ENCODE measurements at regions not wholly inside any gene's neighbourhood (a gene's known extent, or its start where the extent isn't known, plus 50 kb on each side); places are given as distances from the start of the nearest gene placed in this dataset.

DNA sequence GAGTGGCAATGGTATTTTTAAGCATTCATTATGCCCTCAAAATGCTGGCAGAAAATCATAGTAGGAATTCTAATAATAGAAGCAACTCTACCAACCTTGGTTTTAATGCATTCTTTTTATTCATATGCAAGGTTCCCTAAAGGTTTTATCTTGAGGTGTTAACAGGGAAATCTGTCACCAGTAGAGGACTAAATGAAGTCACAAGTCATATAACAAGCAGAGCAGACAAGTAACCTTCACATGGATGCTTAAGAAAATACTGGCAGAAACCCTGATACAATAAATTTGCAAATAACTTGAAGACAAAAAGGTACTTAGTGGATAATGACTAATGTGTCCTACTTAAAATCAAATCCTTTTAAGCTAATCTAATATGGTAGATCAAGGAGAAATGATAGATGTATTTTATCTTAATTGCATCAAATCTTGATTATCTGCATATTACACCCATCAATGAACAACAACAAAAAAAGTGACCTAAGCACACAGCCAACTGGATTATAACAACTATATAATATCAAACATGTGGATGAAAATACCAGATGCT is 73.3 kb downstream of the RFC3 start:
- ATAC-seq = no peak

GRCh38 chr13:33893559-33893958 is 75.6 kb downstream of the RFC3 start:
- ATAC-seq = no peak

GRCh38 chr13:33904431-33904830 is 86.5 kb downstream of the RFC3 start:
- no peak for ATAC-seq

- no peak for ATAC-seq
Observed at GRCh38 chr13:33908116-33908515, 90.2 kb downstream of the RFC3 start.

DNA sequence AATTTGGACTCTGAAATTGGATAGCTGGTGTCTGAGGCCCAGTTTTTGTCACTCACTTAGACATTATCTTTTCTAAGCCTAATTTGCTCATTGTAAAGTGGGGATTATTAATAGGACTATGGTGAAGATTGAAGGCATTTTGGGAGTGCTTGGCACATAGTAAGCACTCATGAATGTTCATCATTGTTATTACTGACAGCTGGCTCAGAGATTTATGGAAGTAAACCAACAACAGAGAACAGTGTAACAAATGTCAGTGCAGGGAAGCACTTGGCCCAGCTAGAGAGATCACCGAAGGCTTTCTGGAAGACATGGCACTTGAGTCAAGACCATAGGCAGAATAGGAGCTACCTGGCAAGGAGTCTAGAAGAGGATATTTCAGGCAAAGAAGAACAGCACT is 92.3 kb downstream of the RFC3 start:
- no peak for ATAC-seq

DNA sequence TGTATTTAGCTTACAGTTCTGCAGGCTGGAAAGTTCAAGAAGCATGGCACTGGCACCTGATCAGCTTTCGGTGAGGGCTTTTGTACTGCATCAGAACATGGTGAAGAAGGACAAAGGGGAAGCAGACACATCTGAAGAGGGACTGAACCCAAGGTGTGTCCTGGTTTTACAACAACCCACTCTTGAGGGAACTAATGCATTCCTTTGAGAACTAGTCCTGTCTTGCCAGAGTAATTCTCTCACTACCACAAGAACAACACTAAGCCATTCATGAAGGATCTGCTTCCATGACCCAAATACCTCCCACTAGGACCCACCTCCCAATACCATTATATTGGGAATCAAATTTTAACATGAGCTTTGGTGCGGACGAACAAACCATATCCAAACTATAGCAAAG is 93.6 kb downstream of the RFC3 start:
- no peak for ATAC-seq

DNA sequence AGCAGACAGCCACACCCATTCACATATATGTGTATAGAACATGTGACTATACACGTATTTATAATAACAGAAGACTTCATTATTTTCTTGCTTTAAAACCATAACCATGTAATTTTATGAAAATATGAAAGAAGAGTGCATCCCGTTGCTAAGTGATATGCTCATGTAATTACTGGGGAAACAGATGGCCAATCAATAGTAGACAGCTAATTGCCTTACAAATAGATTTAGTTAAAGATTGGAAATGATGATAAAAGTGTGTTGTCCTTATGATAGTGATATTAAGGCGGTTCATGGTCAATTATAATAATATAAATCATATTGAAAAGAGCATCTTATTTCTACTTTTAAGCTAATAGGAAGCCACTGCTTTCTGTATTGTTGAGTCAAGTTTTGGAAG is 95.9 kb downstream of the RFC3 start:
- no peak for ATAC-seq

- ATAC-seq = no peak
Observed at GRCh38 chr13:33917190-33917589, 99.2 kb downstream of the RFC3 start.

GRCh38 chr13:33918199-33918932 is 100.4 kb downstream of the RFC3 start:
- no peak for ATAC-seq

DNA sequence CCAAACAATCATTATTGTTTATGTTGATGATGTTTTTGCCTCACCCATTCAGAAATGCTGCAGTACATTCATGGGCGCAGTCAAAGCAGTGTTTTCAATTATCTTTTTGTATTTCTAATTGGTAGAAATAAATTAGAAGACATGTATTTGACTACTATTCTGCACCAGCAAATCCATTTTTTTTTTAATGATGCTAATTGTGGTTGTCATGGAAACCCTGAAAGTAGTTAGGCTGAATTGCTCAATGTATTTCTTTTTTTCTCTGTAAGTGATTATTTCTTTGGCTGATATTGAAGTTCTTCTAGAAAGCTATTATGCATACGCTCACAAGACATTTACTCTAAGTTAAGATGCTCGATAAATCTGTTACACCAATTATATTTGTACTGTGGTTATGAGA is 101.2 kb downstream of the RFC3 start:
- no peak for ATAC-seq

- no peak for ATAC-seq
Observed at GRCh38 chr13:33925563-33925962, 107.6 kb downstream of the RFC3 start.

DNA sequence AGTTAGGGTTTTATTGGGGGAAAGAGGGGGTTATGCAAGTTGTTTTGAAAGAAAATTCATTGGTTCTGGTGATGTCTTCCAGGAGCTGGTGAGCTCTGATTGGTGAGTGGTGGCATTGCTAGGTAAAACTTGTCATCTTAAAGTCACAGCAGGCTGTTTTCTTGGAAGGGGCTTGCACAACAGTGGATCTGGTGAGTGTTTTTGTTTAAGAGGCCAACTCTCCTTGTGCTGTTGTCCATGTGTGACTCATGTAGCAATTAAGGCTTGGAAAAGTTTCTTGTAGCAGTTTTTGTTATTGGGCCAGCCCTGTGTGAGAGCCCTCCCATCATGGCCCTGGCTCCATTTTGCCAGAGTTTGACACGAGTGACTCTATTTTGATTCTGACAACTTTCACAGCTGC is 109.4 kb downstream of the RFC3 start:
- ATAC-seq = no peak

- ATAC-seq = no peak
Observed at GRCh38 chr13:33931397-33932311, 113.7 kb downstream of the RFC3 start.

GRCh38 chr13:33932769-33933406 is 114.9 kb downstream of the RFC3 start:
- no peak for ATAC-seq

- ATAC-seq = no peak
Observed at GRCh38 chr13:33933810-33934209, 115.9 kb downstream of the RFC3 start.

GRCh38 chr13:33934343-33934742 is 116.4 kb downstream of the RFC3 start:
- ATAC-seq = no peak

DNA sequence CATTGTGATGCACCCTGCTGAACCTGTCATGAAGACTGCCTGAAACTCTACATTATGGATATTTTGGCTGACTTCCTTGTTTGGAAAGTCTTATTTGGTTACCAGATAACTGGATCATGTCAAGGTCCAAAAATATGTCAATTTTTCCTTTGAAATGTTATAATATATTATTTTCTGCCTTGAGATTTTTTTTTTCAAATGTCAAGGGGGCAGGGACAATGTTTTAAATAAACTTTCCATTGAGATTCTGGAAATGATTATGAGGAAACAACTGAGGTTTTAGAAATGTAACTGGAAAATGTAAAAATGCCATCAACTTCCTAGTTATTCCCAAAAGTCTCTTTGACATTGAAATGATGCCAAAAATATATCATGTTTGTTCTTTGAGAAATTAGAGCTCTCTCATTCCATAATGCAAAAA is 117.0 kb downstream of the RFC3 start:
- ATAC-seq = no peak

- ATAC-seq = no peak
Observed at GRCh38 chr13:33935969-33936368, 118.0 kb downstream of the RFC3 start.

DNA sequence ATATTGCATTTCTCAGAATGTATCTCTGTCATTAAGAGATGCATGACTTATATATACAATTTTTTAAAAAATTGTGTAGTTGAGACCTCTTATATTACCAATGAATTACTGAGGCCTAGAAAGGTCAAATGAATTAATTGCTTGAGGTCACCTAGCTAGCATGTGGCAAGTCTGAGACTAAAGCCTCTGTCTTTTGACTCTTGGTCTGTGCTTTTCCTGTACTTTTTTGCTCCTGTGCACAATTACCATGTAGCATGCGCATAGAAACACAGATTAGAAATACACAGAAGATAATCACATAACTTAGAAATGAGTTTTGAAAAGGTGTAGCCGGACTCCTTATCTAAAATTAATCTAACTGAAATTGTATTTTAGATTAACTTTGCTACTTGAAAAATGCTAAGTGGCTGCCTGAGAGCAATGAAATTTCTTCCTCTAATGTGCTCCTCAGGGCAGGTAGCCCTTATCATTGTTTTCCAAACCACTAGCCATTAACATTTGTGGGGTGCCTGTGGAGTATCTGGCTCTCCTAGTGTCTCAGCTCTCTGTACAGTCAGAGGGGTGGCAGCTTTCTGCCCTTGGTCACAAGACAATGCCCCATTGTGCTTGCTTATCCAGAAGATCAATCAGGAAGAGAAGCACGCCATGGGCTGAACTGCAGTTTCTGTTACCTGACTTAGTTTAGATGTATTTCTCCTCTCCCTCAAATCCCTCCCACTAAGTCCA is 119.6 kb downstream of the RFC3 start:
- no peak for ATAC-seq

DNA sequence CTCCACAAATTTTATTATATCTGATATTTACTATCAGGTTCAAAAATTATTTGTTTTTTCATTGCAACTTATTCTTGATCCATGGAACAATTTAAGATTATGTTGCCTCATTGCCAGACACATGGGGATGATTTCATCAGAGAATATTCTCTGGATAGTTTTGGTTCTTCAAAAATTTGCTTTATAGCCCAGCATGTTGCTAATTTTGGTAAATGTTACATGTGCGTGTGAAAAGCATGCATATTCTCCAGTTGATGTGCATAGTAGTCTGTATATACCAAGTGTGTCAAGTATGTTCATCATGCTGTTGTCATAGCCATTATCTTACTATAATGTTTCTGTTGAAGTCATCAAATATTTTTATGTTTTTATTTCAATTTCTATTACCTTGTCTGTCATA is 122.3 kb downstream of the RFC3 start:
- no peak for ATAC-seq

GRCh38 chr13:33940898-33941297 is 122.9 kb downstream of the RFC3 start:
- no peak for ATAC-seq

GRCh38 chr13:33945477-33945876 is 127.5 kb downstream of the RFC3 start:
- ATAC-seq = no peak

DNA sequence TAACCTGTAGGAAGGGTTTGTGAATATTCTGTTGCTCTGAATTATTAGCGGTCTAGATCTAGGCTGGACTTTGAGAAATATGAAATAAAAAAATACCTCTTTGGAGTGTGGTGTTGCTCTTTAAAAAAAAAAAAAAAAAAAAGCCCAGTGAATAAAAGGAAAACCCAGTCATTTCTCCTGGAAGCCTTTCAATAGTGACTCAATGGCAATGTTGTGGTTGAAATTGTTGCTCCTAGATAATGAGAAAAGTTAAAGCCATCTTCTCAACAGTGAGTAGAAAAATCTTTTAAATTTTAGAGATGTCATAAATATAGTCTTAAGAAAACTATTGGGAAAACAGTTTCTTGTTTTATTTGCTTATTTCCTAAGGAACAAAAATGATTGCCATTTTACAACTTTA is 135.3 kb downstream of the RFC3 start:
- no peak for ATAC-seq

Measured in activated CD4-positive, CD25-positive, alpha-beta regulatory T cell treated with anti-CD3 and anti-CD28 coated beads, Interleukin-2, amount 50 U/mL, for 24 hours (primary cell).